Activated naive CD8-positive, alpha-beta T cell treated with anti-CD3 and anti-CD28 coated beads, Interleukin-2, amount 10 ng/mL, durations not matched to agents 7 days and 5 days (primary cell): ENCODE measurements at regions not wholly inside any gene's neighbourhood (a gene's known extent, or its start where the extent isn't known, plus 50 kb on each side); places are given as distances from the start of the nearest gene placed in this dataset.

Source experiments
- ATAC-seq: fragments of 150-1000 bp; cut with Tn5 transposase; one replicate; pipeline ENCODE4 v1.10.0; 2021; ENCODE audit warnings: low read depth, moderate library complexity
- POLR2A ChIA-PET: fragments of 350-600 bp; sonication (Branson Sonifier 250); formaldehyde crosslinking; loops from one replicate; lab custom pipeline; 2021; ENCODE audit warnings: antibody characterized with exemption; lab: Charles Lee
- DNase-seq: peaks from one replicate; pipeline ENCODE4 v3.0.0; 2021
- H3K27ac Mint-ChIP-seq: one replicate; pipeline ENCODE4 v1.8.0; 2022; ENCODE audit warnings: mild to moderate bottlenecking, mixed read lengths
- H3K27me3 Mint-ChIP-seq: one replicate; pipeline ENCODE4 v1.8.0; 2022; ENCODE audit warnings: mild to moderate bottlenecking, moderate library complexity, mixed read lengths
- H3K36me3 Mint-ChIP-seq: one replicate; pipeline ENCODE4 v1.8.0; 2021; ENCODE audit warnings: mild to moderate bottlenecking, mixed read lengths
- H3K4me1 Mint-ChIP-seq: one replicate; pipeline ENCODE4 v1.8.0; 2021; ENCODE audit warnings: mixed read lengths
- H3K4me3 Mint-ChIP-seq: one replicate; pipeline ENCODE4 v1.8.0; 2022; ENCODE audit warnings: mild to moderate bottlenecking, moderate library complexity, mixed read lengths
- H3K9me3 Mint-ChIP-seq: one replicate; pipeline ENCODE4 v1.8.0; 2021; ENCODE audit warnings: mixed read lengths

DNA sequence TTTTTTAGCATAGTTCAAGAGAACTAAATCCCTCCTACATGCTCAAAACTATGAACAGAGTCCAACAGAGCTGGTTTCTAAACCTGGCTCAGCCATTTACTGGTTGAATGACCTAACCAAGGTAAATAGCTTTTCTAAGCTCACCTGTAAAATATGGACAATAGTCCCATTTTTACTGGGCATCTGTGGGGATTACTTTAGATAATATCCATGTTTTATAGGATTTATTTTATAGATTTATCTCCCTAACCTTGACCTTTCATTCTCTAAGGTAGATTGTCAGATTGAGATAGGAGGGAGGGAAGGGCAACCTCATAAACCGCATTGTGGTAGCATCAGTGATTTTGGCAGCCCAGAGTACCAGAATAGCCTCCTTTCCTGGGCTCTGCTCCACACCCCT lies 178.5 kb upstream of the TOX3 start:
- no peak overlapping the region for H3K4me3 Mint-ChIP-seq
- no peak for DNase-seq
- POLR2A ChIA-PET: no interaction called here
- peaks cover 2% of the 10 kb centered on the region for H3K9me3 Mint-ChIP-seq
- no peak for ATAC-seq
- no peaks in the 10 kb centered on the region for H3K36me3 Mint-ChIP-seq
- no peaks in the 10 kb centered on the region for H3K27me3 Mint-ChIP-seq
- H3K4me1 Mint-ChIP-seq: no peaks in the 10 kb centered on the region
- H3K27ac Mint-ChIP-seq: no peak overlapping the region

DNA sequence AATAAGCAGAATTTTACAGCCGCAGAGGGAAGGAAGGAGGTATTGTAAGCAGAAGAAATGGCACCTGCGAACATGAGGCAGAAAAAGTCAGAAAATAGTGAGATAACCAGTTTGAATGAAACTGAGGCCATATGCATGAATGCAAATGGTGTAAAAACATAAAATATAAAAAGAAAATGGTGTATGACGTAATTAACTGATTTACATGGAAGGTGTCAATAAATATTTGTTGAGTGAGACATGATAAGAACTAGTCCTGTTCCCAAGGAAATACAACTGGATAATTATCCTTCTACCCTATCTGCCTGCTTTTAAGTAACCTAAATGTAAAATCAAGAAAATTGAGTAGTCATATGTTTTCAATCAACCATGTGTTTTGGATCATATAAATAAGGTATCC lies 178.1 kb upstream of the TOX3 start:
- ATAC-seq: no peak
- peaks cover 2% of the 10 kb centered on the region for H3K9me3 Mint-ChIP-seq
- no peaks in the 10 kb centered on the region for H3K36me3 Mint-ChIP-seq
- no peak overlapping the region for H3K4me3 Mint-ChIP-seq
- no peaks in the 10 kb centered on the region for H3K27me3 Mint-ChIP-seq
- POLR2A ChIA-PET: no interaction called here
- no peak overlapping the region for H3K27ac Mint-ChIP-seq
- no peak for DNase-seq
- no peaks in the 10 kb centered on the region for H3K4me1 Mint-ChIP-seq

DNA sequence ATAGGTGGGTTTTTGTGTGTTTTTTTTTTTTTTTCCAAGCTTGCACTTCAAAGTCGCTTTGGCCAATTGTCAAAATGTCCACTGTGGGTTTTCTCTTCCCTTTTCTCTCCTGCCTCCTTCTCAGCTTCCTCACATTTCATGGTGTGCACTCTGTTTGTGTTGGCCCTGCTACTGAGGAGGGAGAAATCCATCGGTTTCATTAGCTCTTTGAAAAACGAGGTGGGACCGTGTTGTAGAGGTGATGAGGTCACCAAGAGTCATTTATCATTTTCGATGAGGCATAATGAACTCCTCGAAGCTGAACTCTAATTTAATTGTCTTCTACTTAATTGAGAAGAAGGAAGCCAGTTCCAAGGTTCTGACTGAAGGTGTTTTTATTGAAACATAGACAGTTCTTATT lies 174.4 kb upstream of the TOX3 start:
- POLR2A ChIA-PET: no interaction called here
- DNase-seq (no peak), ATAC-seq (no peak)
- no peak overlapping the region for H3K4me3 Mint-ChIP-seq
- peaks cover 8% of the 10 kb centered on the region for H3K9me3 Mint-ChIP-seq
- peaks cover 2% of the 10 kb centered on the region for H3K36me3 Mint-ChIP-seq
- no peak overlapping the region for H3K27ac Mint-ChIP-seq
- H3K27me3 Mint-ChIP-seq: no peaks in the 10 kb centered on the region
- H3K4me1 Mint-ChIP-seq: no peaks in the 10 kb centered on the region

DNA sequence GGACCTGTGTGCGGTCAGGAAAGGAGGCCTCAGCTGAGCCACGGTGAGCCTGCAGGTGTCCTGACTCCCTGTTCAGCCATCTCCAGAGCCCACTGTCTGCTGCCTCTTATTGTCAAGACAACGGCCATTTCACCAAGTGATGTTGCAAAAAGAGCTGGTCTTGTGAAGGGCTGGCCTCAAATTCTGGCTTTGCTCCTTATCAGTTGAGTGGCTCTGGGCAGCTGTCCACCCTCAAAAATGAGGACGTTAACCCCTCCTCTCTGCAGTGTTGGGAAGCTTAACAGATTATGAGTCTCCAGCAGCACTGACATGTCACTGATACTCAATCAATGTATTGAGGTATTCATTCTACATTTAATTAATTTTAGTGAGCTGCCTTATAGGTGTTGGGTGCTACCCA lies 171.1 kb upstream of the TOX3 start:
- ATAC-seq (no peak), DNase-seq (no peak)
- POLR2A ChIA-PET: no interaction called here
- peaks cover 2% of the 10 kb centered on the region for H3K36me3 Mint-ChIP-seq
- H3K4me1 Mint-ChIP-seq: no peaks in the 10 kb centered on the region
- no peaks in the 10 kb centered on the region for H3K27me3 Mint-ChIP-seq
- peaks cover 8% of the 10 kb centered on the region for H3K9me3 Mint-ChIP-seq
- H3K27ac Mint-ChIP-seq: no peak overlapping the region
- H3K4me3 Mint-ChIP-seq: no peak overlapping the region

DNA sequence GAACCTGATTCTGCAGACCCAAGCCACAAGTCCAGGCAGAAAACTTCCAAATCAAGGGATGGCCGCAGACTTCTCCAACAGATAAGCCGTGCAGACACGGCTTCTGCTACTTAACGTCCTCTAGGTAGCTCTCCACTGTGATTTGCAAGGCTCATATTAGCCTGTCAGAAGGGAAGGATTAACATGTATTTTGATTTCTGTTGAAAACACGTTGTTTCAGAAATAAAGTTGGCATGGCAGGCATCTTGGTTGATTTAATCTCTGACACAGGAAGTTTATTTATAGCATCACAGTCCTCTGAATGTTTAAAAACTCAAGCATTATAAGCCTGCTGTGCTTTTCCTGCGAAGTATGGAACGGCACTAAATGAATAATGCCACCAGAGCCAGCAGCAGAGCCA lies 166.8 kb upstream of the TOX3 start:
- DNase-seq: no peak
- POLR2A ChIA-PET: no interaction called here
- peaks cover 7% of the 10 kb centered on the region for H3K9me3 Mint-ChIP-seq
- no peaks in the 10 kb centered on the region for H3K4me1 Mint-ChIP-seq
- H3K4me3 Mint-ChIP-seq: no peak overlapping the region
- no peak for ATAC-seq
- H3K27ac Mint-ChIP-seq: no peak overlapping the region
- no peaks in the 10 kb centered on the region for H3K27me3 Mint-ChIP-seq
- peaks cover 2% of the 10 kb centered on the region for H3K36me3 Mint-ChIP-seq

DNA sequence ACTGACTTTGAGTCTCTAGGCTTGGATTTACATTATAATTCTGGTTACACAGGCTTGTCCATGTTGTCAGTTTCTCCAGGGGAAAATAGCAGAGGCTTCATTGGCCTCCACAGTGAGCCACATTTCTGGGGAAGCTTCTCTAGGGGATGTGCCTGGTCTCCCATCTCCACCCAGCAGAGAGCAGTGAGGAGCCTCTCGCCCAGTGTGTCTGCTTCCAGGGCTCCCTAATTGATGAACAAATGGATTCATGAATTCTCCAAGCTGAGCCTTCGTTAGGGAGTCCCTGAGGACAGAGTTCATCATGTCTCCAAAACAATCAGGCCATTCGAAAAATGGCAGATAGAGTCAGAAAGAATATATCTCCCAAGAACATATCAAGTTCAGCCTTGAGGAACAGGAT lies 162.4 kb upstream of the TOX3 start:
- POLR2A ChIA-PET: no interaction called here
- Mint-ChIP-seq H3K4me1 (no peaks in the 10 kb centered on the region), H3K27ac (no peak overlapping the region), H3K27me3 (no peaks in the 10 kb centered on the region), H3K4me3 (no peak overlapping the region), H3K36me3 (no peaks in the 10 kb centered on the region), H3K9me3 (peaks cover 1% of the 10 kb centered on the region)
- ATAC-seq (no peak), DNase-seq (no peak)

DNA sequence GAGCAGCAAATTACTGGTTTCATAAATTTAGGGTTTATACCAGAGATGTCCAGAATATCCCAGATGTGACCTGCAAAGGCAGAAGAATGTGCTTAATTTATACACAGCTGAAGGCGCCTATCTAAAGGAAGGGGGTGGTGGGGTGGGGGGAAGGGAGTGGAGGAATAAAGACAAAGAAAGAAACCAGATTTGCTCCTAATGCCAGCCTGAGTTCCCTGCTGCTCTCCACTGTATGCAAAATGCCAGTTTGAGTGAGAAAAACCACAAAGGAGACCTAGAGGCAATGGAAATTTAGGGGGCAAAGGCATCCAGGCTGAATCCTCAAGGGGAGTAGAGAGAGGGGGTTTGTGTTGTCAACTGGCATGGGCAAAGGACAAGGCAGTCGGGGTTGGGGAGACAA lies 161.5 kb upstream of the TOX3 start:
- POLR2A ChIA-PET: no interaction called here
- no peak for DNase-seq
- no peak overlapping the region for H3K27ac Mint-ChIP-seq
- H3K36me3 Mint-ChIP-seq: no peaks in the 10 kb centered on the region
- H3K27me3 Mint-ChIP-seq: no peaks in the 10 kb centered on the region
- H3K4me3 Mint-ChIP-seq: no peak overlapping the region
- H3K4me1 Mint-ChIP-seq: no peaks in the 10 kb centered on the region
- peaks cover 1% of the 10 kb centered on the region for H3K9me3 Mint-ChIP-seq
- ATAC-seq: no peak

DNA sequence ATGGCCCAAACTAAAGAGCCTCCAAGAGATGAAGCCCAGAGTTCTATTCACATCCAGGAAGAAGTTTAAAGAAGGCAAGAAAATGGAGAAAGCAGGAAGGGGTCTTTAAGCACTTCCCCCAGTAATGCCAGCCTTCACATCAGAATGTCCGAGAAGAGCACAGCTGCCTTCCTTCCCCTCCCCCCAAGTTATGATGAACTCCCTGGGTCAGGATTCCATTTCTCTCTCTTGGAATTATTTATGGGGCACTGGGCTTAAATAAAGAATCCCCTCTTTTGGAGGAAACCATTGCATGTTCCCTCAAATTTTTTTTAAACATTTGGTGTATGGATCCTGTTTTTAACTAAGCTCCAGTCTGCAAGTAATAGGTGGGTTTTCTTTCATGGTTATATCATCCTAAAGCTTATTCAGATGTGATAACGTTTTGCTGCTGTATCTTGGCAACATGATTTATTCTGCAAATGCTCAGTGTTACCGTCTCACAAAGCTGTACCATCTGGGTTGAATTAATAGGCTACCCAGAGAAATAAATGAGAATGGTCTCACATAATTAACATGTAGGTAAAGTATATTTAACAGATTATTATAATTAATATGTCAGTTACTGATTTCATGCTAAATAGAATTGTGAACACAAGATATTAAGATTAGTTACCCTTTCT lies 160.9 kb upstream of the TOX3 start:
- Mint-ChIP-seq H3K27me3 (no peaks in the 10 kb centered on the region), H3K4me3 (no peak overlapping the region), H3K4me1 (no peaks in the 10 kb centered on the region), H3K9me3 (peaks cover 1% of the 10 kb centered on the region), H3K27ac (no peak overlapping the region), H3K36me3 (no peaks in the 10 kb centered on the region)
- POLR2A ChIA-PET: no interaction called here
- ATAC-seq: no peak
- DNase-seq: no peak

DNA sequence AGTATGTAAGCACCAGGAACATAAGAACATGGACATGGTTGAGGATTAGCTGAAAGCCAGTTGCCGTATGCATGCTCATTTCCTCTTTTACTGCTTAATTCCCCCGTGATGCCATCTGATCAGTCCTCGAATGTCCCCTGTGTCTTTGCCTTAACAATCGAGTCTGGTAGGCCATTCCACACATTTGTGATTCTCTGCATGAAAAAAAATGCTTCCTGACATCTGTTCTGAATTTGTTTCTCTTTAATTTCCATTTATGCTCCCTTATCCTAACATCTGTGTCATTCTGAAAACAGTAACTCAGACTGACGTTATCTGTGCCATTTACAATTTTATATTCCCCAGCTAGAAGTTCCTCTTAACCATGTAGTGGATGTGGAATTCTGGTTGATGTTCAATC lies 158.2 kb upstream of the TOX3 start:
- H3K27me3 Mint-ChIP-seq: no peaks in the 10 kb centered on the region
- ATAC-seq (no peak), DNase-seq (no peak)
- H3K4me1 Mint-ChIP-seq: no peaks in the 10 kb centered on the region
- no peaks in the 10 kb centered on the region for H3K36me3 Mint-ChIP-seq
- peaks cover 1% of the 10 kb centered on the region for H3K9me3 Mint-ChIP-seq
- H3K27ac Mint-ChIP-seq: no peak overlapping the region
- POLR2A ChIA-PET: no interaction called here
- no peak overlapping the region for H3K4me3 Mint-ChIP-seq

DNA sequence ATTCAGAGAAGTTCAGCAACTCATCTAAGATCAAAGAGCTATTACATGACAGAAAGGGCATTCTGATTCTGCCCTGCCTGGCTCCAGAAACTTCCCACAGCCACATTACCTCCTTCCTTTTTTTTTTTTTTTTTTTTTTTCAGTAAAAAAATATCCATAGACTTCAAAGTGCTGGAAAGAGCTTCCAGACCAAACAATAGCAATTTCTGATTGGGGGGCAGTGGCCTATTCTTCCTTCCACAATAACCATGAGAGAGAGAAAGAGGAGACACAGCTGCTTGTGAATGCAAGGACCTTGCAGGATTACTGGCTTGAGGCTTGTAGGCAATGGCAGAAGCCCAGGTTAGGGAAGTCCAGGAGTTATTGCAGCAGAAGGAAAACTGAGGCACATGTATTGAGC lies 151.0 kb upstream of the TOX3 start:
- H3K4me1 Mint-ChIP-seq: no peaks in the 10 kb centered on the region
- DNase-seq (no peak), ATAC-seq (no peak)
- H3K36me3 Mint-ChIP-seq: no peaks in the 10 kb centered on the region
- no peaks in the 10 kb centered on the region for H3K27me3 Mint-ChIP-seq
- H3K27ac Mint-ChIP-seq: no peak overlapping the region
- no peak overlapping the region for H3K4me3 Mint-ChIP-seq
- peaks cover 6% of the 10 kb centered on the region for H3K9me3 Mint-ChIP-seq
- POLR2A ChIA-PET: no interaction called here

DNA sequence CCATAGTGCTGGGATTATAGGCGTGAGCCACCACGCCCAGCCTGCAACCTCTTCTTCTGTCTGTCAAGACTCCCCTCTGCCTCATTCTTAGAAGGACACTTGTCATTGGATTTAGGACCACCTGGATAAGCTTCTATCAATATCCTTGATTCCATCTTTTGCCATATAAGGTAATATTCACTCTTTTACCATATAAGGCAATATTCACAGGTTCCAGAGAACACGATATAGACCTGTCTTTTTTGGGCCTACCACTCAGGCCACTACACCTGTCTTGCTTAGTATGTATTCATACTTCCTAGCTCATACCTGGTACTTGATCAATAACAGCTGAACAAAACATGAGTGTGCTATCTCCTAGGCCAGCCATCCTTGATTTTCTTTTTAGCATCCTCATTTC lies 149.2 kb upstream of the TOX3 start:
- Mint-ChIP-seq H3K36me3 (no peaks in the 10 kb centered on the region), H3K4me1 (no peaks in the 10 kb centered on the region), H3K4me3 (no peak overlapping the region), H3K27me3 (no peaks in the 10 kb centered on the region), H3K27ac (no peak overlapping the region), H3K9me3 (peaks cover 8% of the 10 kb centered on the region)
- ATAC-seq (no peak), DNase-seq (no peak)
- POLR2A ChIA-PET: no interaction called here

DNA sequence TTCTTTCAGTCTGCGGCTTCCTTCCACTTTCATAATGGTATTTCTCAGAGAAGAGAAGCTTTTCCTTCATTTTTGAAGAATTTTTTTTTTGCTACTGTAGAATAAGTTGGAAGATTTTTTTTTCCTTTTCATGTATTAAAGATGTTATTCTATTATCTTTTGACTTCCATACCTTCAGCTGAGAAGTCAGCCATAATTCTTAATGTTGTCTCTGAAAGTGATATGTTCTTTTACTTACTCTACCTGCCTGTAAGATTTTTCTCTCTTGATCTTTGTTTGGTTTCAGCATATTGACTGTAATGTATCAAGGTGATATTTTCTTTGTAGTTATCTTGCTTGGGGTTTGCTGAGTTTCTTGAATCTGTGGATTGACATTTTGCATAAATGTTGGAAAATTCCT lies 143.5 kb upstream of the TOX3 start:
- H3K4me1 Mint-ChIP-seq: no peaks in the 10 kb centered on the region
- no peak overlapping the region for H3K27ac Mint-ChIP-seq
- ATAC-seq (no peak), DNase-seq (no peak)
- POLR2A ChIA-PET: no interaction called here
- no peaks in the 10 kb centered on the region for H3K36me3 Mint-ChIP-seq
- no peak overlapping the region for H3K4me3 Mint-ChIP-seq
- H3K9me3 Mint-ChIP-seq: peaks cover 10% of the 10 kb centered on the region
- H3K27me3 Mint-ChIP-seq: no peaks in the 10 kb centered on the region

DNA sequence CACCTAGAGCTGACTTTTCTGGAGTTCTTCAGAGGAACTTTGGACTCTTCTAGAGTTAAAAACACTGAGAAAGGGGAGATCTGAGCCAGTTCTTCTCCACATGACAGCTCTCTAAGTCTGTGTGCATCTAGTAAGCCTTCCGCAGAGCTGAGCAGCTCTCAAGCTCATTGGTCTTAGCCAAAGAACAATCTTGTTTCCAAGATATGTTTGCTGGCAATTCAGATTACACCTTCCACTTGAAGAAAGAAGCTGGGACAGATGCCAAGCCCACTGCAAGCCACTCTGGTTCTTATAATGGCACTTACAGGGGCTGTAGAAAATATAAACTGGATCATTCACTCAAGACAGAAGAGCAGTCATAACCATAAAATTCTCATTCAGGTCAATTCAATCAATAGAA lies 134.1 kb upstream of the TOX3 start:
- no peak overlapping the region for H3K27ac Mint-ChIP-seq
- DNase-seq: no peak
- POLR2A ChIA-PET: no interaction called here

DNA sequence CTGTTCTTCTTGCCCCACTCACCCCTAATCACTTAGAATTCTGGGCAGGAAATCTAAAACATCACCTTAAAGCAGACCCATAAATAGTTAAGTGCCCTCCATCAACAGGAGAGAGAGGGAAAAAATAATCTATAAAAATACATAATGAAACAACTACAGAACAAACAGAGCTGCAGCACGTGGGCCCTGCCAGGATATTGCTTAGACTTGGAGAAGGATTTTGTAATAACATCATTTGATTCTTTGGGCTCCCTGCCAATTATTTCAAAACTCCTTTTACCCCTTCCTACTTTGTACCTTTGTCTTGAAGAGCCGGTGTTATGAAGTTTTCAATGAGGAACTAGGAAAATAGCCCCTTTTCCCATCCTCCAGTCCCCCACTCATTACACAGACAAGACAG lies 130.6 kb upstream of the TOX3 start:
- no peaks in the 10 kb centered on the region for H3K27me3 Mint-ChIP-seq
- ATAC-seq: no peak
- H3K4me3 Mint-ChIP-seq: no peak overlapping the region
- POLR2A ChIA-PET: no interaction called here
- no peaks in the 10 kb centered on the region for H3K4me1 Mint-ChIP-seq
- H3K27ac Mint-ChIP-seq: no peak overlapping the region
- no peaks in the 10 kb centered on the region for H3K36me3 Mint-ChIP-seq
- peaks cover 1% of the 10 kb centered on the region for H3K9me3 Mint-ChIP-seq
- DNase-seq: no peak

More for the DNA sequence above, 134.1 kb upstream of the TOX3 start:
- H3K4me3 Mint-ChIP-seq: no peak overlapping the region
- H3K27me3 Mint-ChIP-seq: no peaks in the 10 kb centered on the region
- no peak for ATAC-seq
- peaks cover 2% of the 10 kb centered on the region for H3K9me3 Mint-ChIP-seq
- no peaks in the 10 kb centered on the region for H3K4me1 Mint-ChIP-seq
- no peaks in the 10 kb centered on the region for H3K36me3 Mint-ChIP-seq

DNA sequence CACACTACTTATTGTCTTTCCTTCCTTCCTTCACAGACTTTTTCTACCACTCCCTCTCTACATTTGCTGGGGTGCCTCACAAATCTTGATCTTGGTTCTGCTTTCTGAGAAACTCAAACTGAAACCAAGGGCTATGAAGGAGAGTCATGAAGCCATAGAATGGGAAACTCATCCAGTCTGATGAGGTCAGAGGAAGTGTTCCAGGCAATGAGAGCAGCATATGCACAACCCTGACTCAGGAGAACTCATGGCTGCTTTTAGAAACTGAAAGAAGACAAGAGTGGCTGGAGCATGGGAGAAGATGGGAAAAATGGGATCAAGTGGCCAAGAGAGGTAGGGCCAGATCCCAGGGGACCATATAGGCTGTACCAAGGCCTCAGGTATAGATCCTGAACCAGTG lies 130.0 kb upstream of the TOX3 start:
- Mint-ChIP-seq H3K36me3 (no peaks in the 10 kb centered on the region), H3K27ac (no peak overlapping the region), H3K4me3 (no peak overlapping the region), H3K9me3 (peaks cover 1% of the 10 kb centered on the region), H3K4me1 (no peaks in the 10 kb centered on the region), H3K27me3 (no peaks in the 10 kb centered on the region)
- no peak for ATAC-seq
- DNase-seq: no peak
- POLR2A ChIA-PET: no interaction called here
